CD4-positive, alpha-beta T cell (primary cell): ENCODE measurements at regions not wholly inside any gene's neighbourhood (a gene's known extent, or its start where the extent isn't known, plus 50 kb on each side); places are given as distances from the start of the nearest gene placed in this dataset.

Source experiments
- ATAC-seq: fragments of 200-7000 bp; cut with Tn5 transposase; one replicate; pipeline ENCODE4 v1.10.0; 2022; ENCODE audit warnings: mild to moderate bottlenecking; ENCODE audit not compliant: poor library complexity
- CTCF ChIA-PET: fragments of 350-600 bp; sonication (Branson Sonifier 250); formaldehyde crosslinking; loops from one replicate; lab custom pipeline; 2021; ENCODE audit warnings: antibody characterized with exemption, inconsistent platforms; lab: Charles Lee
- POLR2A ChIA-PET: fragments of 350-600 bp; sonication (Branson Sonifier 250); formaldehyde crosslinking; loops from one replicate; lab custom pipeline; 2021; ENCODE audit warnings: antibody characterized with exemption, inconsistent platforms; lab: Charles Lee
- DNase-seq, 14 experiments: peaks; one replicate each; pipeline ENCODE4 v3.0.0-alpha.2; 2013 to 2020; ENCODE audit warnings: mixed read lengths in 2 of 14
- H3K27ac ChIP-seq, 2 donors: one replicate each; pipeline versions ENCODE4 v1.5.1 to v1.7.0; 2013; ENCODE audit warnings: low read length in 2 of 2, low read depth in 1 of 2, mild to moderate bottlenecking in 1 of 2
- H3K27me3 ChIP-seq, 2 experiments: 1 replicate in 1 of 2; 2 replicates in 1 of 2; pipeline versions ENCODE4 v1.6.1 to v1.7.0; 2013; ENCODE audit warnings: low read length in 2 of 2, control low read depth in 1 of 2, mild to moderate bottlenecking in 1 of 2, moderate library complexity in 1 of 2; ENCODE audit not compliant: insufficient read depth in 2 of 2, control insufficient read depth in 1 of 2
- H3K36me3 ChIP-seq: one replicate; pipeline ENCODE4 v1.6.1; 2013; ENCODE audit warnings: low read length, control low read depth; ENCODE audit not compliant: insufficient read depth
- H3K4me1 ChIP-seq: one replicate; pipeline ENCODE4 v1.6.1; 2013; ENCODE audit warnings: low read length, control low read depth; ENCODE audit not compliant: insufficient read depth
- H3K4me3 ChIP-seq: one replicate; pipeline ENCODE4 v1.5.1; 2013; ENCODE audit warnings: mild to moderate bottlenecking, low read length, moderate library complexity
- H3K9me3 ChIP-seq, 2 experiments: 1 replicate in 1 of 2; 2 replicates in 1 of 2; pipeline versions ENCODE4 v1.6.1 to v1.7.0; 2013; ENCODE audit warnings: low read length in 2 of 2, mild to moderate bottlenecking in 2 of 2, control low read depth in 1 of 2, moderate library complexity in 1 of 2; ENCODE audit not compliant: control insufficient read depth in 1 of 2, insufficient read depth in 1 of 2
- H3K27ac Mint-ChIP-seq: one replicate; pipeline ENCODE4 v1.8.0; 2020; ENCODE audit warnings: mixed read lengths
- H3K27me3 Mint-ChIP-seq: one replicate; pipeline ENCODE4 v1.8.0; 2021; ENCODE audit warnings: mixed read lengths
- H3K36me3 Mint-ChIP-seq: one replicate; pipeline ENCODE4 v1.8.0; 2021; ENCODE audit warnings: low read depth, mixed read lengths
- H3K4me1 Mint-ChIP-seq: one replicate; pipeline ENCODE4 v1.8.0; 2021; ENCODE audit warnings: low read depth, mixed read lengths
- H3K4me3 Mint-ChIP-seq: one replicate; pipeline ENCODE4 v1.8.0; 2020; ENCODE audit warnings: mild to moderate bottlenecking, mixed read lengths
- H3K9me3 Mint-ChIP-seq: one replicate; pipeline ENCODE4 v1.8.0; 2020; ENCODE audit warnings: mixed read lengths
- intact Hi-C, 2 experiments: fragments of 100-400 bp; cut with DNase I in 1 of 2; cut with micrococcal nuclease in 1 of 2; formaldehyde crosslinking; loops; one replicate each; pipeline versions ENCODE4 v1.15.1 to v1.9.0; 2023 to 2025; cut with DNase I, micrococcal nuclease
- TF ChIP-seq, protein P1 (sequence below): fragments of 200-600 bp; IDR thresholded peaks from one replicate; pipeline ENCODE4 v1.8.0; 2022; ENCODE audit warnings: antibody characterized with exemption, mild to moderate bottlenecking

DNA sequence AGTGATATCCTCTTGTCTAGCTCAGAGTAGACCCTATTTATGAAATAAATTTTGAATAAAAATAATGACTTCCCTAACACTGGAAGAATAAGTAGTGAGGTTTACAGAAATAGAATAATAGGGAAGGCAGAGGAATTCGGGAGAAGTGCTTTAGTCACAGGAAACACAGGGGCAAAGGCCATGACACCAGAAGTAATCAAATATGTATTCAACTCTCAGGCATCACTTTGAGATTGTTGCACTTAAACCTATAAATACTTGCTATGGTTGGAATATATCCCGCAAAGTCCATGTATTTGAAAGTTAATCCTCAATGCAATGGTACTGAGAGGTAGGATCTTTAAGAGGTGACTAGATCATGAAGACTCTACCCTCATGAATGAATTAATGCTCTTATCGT, 166.8 kb downstream of the YIPF5 start:
- H3K4me3 Mint-ChIP-seq, result no peak overlapping the region
- H3K36me3 Mint-ChIP-seq, result no peaks in the 10 kb centered on the region
- H3K9me3 Mint-ChIP-seq, result no peaks in the 10 kb centered on the region
- intact Hi-C loops, result no loop called here
- TF ChIP-seq, protein P1, sequence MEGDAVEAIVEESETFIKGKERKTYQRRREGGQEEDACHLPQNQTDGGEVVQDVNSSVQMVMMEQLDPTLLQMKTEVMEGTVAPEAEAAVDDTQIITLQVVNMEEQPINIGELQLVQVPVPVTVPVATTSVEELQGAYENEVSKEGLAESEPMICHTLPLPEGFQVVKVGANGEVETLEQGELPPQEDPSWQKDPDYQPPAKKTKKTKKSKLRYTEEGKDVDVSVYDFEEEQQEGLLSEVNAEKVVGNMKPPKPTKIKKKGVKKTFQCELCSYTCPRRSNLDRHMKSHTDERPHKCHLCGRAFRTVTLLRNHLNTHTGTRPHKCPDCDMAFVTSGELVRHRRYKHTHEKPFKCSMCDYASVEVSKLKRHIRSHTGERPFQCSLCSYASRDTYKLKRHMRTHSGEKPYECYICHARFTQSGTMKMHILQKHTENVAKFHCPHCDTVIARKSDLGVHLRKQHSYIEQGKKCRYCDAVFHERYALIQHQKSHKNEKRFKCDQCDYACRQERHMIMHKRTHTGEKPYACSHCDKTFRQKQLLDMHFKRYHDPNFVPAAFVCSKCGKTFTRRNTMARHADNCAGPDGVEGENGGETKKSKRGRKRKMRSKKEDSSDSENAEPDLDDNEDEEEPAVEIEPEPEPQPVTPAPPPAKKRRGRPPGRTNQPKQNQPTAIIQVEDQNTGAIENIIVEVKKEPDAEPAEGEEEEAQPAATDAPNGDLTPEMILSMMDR, result no peak
- DNase-seq, result no peak
- Histone ChIP-seq H3K27ac (no peak overlapping the region), H3K9me3 (no peaks in the 10 kb centered on the region), H3K36me3 (no peaks in the 10 kb centered on the region), H3K27me3 (no peaks in the 10 kb centered on the region), H3K4me3 (no peak overlapping the region), H3K4me1 (no peaks in the 10 kb centered on the region)
- H3K27me3 Mint-ChIP-seq, result peaks cover under 1% of the 10 kb centered on the region
- H3K27ac Mint-ChIP-seq, result no peak overlapping the region
- ChIA-PET CTCF (interaction anchor here (0.6 to 1.1 kb wide), 3 partner anchors 13 to 1870 kb away, joined by 3 read pairs; no protein-coding TSS in a partner anchor), POLR2A (no interaction called here)
- no peaks in the 10 kb centered on the region for H3K4me1 Mint-ChIP-seq
- ATAC-seq, result no peak

DNA sequence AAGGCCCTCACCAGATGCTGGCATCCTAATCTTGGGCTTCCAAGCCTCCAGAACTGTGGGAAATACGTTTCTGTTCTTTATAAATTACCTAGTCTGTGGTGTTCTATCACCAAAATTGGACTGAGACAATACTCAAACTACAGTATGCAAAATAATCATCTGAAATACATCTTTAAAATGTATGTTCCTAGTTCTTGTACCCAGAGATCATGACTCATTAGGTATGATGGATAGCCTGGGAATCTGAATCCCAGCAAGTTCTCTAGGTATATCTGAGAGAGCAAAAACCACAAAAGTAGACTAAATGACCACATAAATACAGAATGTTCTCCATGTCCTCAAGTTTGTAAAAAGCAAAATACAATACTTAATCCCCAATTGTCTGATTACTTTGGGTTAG, 166.3 kb downstream of the YIPF5 start:
- H3K36me3 Mint-ChIP-seq, result no peaks in the 10 kb centered on the region
- ATAC-seq (no peak), DNase-seq (no peak)
- POLR2A ChIA-PET, result no interaction called here
- H3K36me3 ChIP-seq, result no peaks in the 10 kb centered on the region
- H3K4me1 ChIP-seq, result no peaks in the 10 kb centered on the region
- H3K4me3 Mint-ChIP-seq, result no peak overlapping the region
- no peaks in the 10 kb centered on the region for H3K27me3 Mint-ChIP-seq
- no peaks in the 10 kb centered on the region for H3K27me3 ChIP-seq
- no peak overlapping the region for H3K27ac Mint-ChIP-seq
- H3K9me3 ChIP-seq, result no peaks in the 10 kb centered on the region
- CTCF ChIA-PET, result no interaction called here
- H3K27ac ChIP-seq, result no peak overlapping the region
- TF ChIP-seq, protein P1, result no peak
- no peaks in the 10 kb centered on the region for H3K4me1 Mint-ChIP-seq
- H3K9me3 Mint-ChIP-seq, result no peaks in the 10 kb centered on the region
- intact Hi-C loops, result no loop called here
- H3K4me3 ChIP-seq, result no peak overlapping the region

DNA sequence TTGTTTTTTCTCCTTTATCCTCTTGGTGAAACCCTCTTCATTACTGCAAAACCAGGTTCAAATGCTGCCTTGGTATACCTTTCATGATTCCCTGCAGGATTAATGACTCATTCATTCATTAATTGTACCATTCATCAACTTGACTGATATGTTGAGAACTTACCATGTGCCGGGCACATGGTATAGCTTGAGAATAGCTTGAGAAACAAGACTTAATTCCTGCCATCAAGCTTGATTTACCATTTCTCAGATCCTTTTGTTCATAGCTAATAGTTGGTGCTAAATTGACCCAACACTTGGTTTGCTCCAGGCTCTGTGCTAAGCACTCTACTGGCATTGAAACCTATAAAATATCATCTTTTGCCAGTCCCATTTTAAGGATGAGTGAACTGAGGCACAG, 165.7 kb downstream of the YIPF5 start:
- H3K27me3 ChIP-seq, result no peaks in the 10 kb centered on the region
- POLR2A ChIA-PET, result no interaction called here
- H3K9me3 Mint-ChIP-seq, result no peaks in the 10 kb centered on the region

More for the DNA sequence above, 165.7 kb downstream of the YIPF5 start:
- Histone ChIP-seq H3K4me1 (no peaks in the 10 kb centered on the region), H3K36me3 (no peaks in the 10 kb centered on the region), H3K4me3 (no peak overlapping the region), H3K9me3 (no peaks in the 10 kb centered on the region), H3K27ac (no peak overlapping the region)
- Mint-ChIP-seq H3K4me3 (no peak overlapping the region), H3K27me3 (no peaks in the 10 kb centered on the region), H3K4me1 (no peaks in the 10 kb centered on the region), H3K27ac (no peak overlapping the region), H3K36me3 (no peaks in the 10 kb centered on the region)
- DNase-seq (no peak), ATAC-seq (no peak)
- CTCF ChIA-PET, result no interaction called here
- intact Hi-C loops, result no loop called here
- TF ChIP-seq, protein P1, result no peak
